ENCODE measurements at regions not wholly inside any gene's neighbourhood (a gene's known extent, or its start where the extent isn't known, plus 50 kb on each side); places are given as distances from the start of the nearest gene placed in this dataset.

GRCh38 chr6:56739836-56740815, 97.4 kb upstream of the DST start:
- Histone ChIP-seq H3K79me2 (ENCODE audit: insufficient read depth, low read length) (peaks cover 5% of the 10 kb centered on the region), H3K4me3 (replicated peaks in 1 of 3; ENCODE audit: insufficient read depth in 1 of 3, low read depth in 2 of 3, low read length in 3 of 3) (peak overlapping the region in 1 of 3 experiments; percentile 45; a peak in 1 of 6 replicates)
- TF ChIP-seq MED8 (CRISPR knock-in tag; IDR thresholded peaks at IDR 0.05; ENCODE audit: insufficient replicate concordance): peak; percentile 30
- TF ChIP-seq ZNF331 (CRISPR knock-in tag; IDR thresholded peaks at IDR 0.05): peak; percentile 69; the same call in 1 of the 2 replicates
- 0 out of 2 replicates have a peak, but pooled peaks have one; percentile 32 for TF ChIP-seq CREM (IDR thresholded peaks at IDR 0.05)
- TF ChIP-seq CREM (CRISPR knock-in tag; IDR thresholded peaks at IDR 0.05): no peak
- TF ChIP-seq GMEB1 (CRISPR knock-in tag; IDR thresholded peaks at IDR 0.05; ENCODE audit: borderline replicate concordance): no peak; the same call in 1 of the 2 replicates
- no peak for TF ChIP-seq HMG20B (CRISPR knock-in tag; conservative IDR thresholded peaks at IDR 0.05)
- TF ChIP-seq LCORL (IDR thresholded peaks at IDR 0.05): peak; percentile 41; the same call in 1 of the 2 replicates
- peak; percentile 60; the same call in 1 of the 2 replicates for TF ChIP-seq LCORL (CRISPR knock-in tag; IDR thresholded peaks at IDR 0.05)
- no peak for TF ChIP-seq HNF1A (IDR thresholded peaks at IDR 0.05; ENCODE audit: low read depth)
- no peak; the same call in 1 of the 2 replicates for TF ChIP-seq HNF1A (CRISPR knock-in tag; IDR thresholded peaks at IDR 0.05; ENCODE audit: borderline replicate concordance)
- no peak for TF ChIP-seq ZFP36L2 (CRISPR knock-in tag; IDR thresholded peaks at IDR 0.05)
- TF ChIP-seq FIP1L1 (IDR thresholded peaks at IDR 0.05; ENCODE audit: borderline replicate concordance, insufficient read depth, low read depth, low read length): no peak
- no peak for TF ChIP-seq MLLT10 (CRISPR knock-in tag; IDR thresholded peaks at IDR 0.05)
- no peak for TF ChIP-seq ZMAT3 (CRISPR knock-in tag; conservative IDR thresholded peaks at IDR 0.05)
- no peak for TF ChIP-seq MYNN (CRISPR knock-in tag; IDR thresholded peaks at IDR 0.05; ENCODE audit: low read depth)
- TF ChIP-seq ZNF747 (CRISPR knock-in tag; IDR thresholded peaks at IDR 0.05; ENCODE audit: borderline replicate concordance): no peak
- TF ChIP-seq ESRRA (CRISPR knock-in tag; IDR thresholded peaks at IDR 0.05; ENCODE audit: low read depth): no peak
- no peak for TF ChIP-seq ZNF629 (CRISPR knock-in tag; conservative IDR thresholded peaks at IDR 0.05)
- 0 out of 2 replicates have a peak, but pooled peaks have one; percentile 21 for TF ChIP-seq POLR2AphosphoS5 (IDR thresholded peaks at IDR 0.05; ENCODE audit: low read depth, low read length)
- no peak for TF ChIP-seq ZNF30 (CRISPR knock-in tag; IDR thresholded peaks at IDR 0.05)

More at GRCh38 chr6:56739836-56740815, 97.4 kb upstream of the DST start:
- CTCF ChIA-PET (ENCODE audit: low intra/inter-chr PET ratio, low total read pairs): no interaction called here
- in situ Hi-C loops (cut with HindIII; ENCODE audit: extremely low pct_ligation_motif_present, low pct_unique_long_range_greater_than_20kb): no loop called here
- H2AFZ ChIP-seq (ENCODE audit: low read length): peak overlapping the region; percentile 59
- H3K27ac ChIP-seq (ENCODE audit: extremely low read length, insufficient read depth, low read length): peak overlapping the region; percentile 75
- peak overlapping the region; percentile 65 for H3K4me2 ChIP-seq (ENCODE audit: low read depth, low read length)
- H3K4me1 ChIP-seq (ENCODE audit: insufficient read depth, low read length): peaks cover 44% of the 10 kb centered on the region
- 98% methylated on average over 8 of the region's 8 CpGs for WGBS (ENCODE audit: low lambda C conversion rate)
- no peaks in the 10 kb centered on the region for H3K9me3 ChIP-seq (ENCODE audit: low read length)
- no peaks in the 10 kb centered on the region for H3K27me3 ChIP-seq (ENCODE audit: control insufficient read depth in 1 of 2, insufficient read depth in 2 of 2, low read length in 2 of 2)
- peak overlapping the region; percentile 33 for H3K9ac ChIP-seq (ENCODE audit: insufficient read depth, low read depth, low read length)
- intact Hi-C loops (cut with micrococcal nuclease; ENCODE audit: unreplicated experiment): loop anchor here (1.0 to 10.0 kb wide), 3 partner anchors 10 to 375 kb away; no protein-coding TSS in a partner anchor
- no peaks in the 10 kb centered on the region for H3K36me3 ChIP-seq (replicated peaks in 1 of 2; ENCODE audit: control insufficient read depth in 1 of 2, insufficient read depth in 2 of 2, low read length in 2 of 2)
- POLR2A ChIA-PET: interaction anchor here (0.9 to 3.0 kb wide), 4 partner anchors 11 to 56 kb away, joined by 3 to 27 read pairs (median 4); no protein-coding TSS in a partner anchor
- peak; percentile 95 for DNase-seq (ENCODE audit: low spot score)
- FAIRE-seq: peak; percentile 98
- BruUV-seq (replicated peaks): no TSS peak
- ATAC-seq: peak; percentile 96
- H4K20me1 ChIP-seq (ENCODE audit: insufficient read depth, low read length): no peaks in the 10 kb centered on the region

Data from HepG2 (cell line).